GM23338 (cell line): ENCODE measurements at regions not wholly inside any gene's neighbourhood (a gene's known extent, or its start where the extent isn't known, plus 50 kb on each side); places are given as distances from the start of the nearest gene placed in this dataset.

Source experiments
- CREB1 ChIP-seq: fragments of 250-450 bp; sonication (Bioruptor Pico); IDR thresholded peaks from 2 replicates; pipeline ENCODE4 v1.5.0; 2020; ENCODE audit warnings: low read depth, mild to moderate bottlenecking, moderate library complexity
- EZH2 ChIP-seq: fragments of 200-600 bp; sonication (generic); IDR thresholded peaks from one replicate; pipeline ENCODE4 v1.8.0; 2017; ENCODE audit warnings: antibody characterized with exemption, mild to moderate bottlenecking, low read depth; ENCODE audit not compliant: unreplicated experiment
- EZH2phosphoT487 ChIP-seq: fragments of 200-600 bp; sonication (generic); IDR thresholded peaks from one replicate; pipeline ENCODE4 v1.8.1; 2018; ENCODE audit warnings: antibody characterized with exemption; ENCODE audit not compliant: unreplicated experiment
- POLR2AphosphoS5 ChIP-seq: IDR thresholded peaks from 2 replicates; pipeline ENCODE4 v1.6.1; 2016; ENCODE audit warnings: antibody characterized with exemption, low read depth
- TF ChIP-seq, protein P1 (sequence below), 2 experiments: fragments of 200-600 bp in 1 of 2; sonication (generic) in 1 of 2; conservative IDR thresholded peaks; 2 replicates each; pipeline versions ENCODE4 v1.5.1 to v1.6.1; 2016 to 2017; ENCODE audit warnings: antibody characterized with exemption in 2 of 2, low read depth in 2 of 2, mild to moderate bottlenecking in 2 of 2, moderate library complexity in 1 of 2
- TF ChIP-seq, protein P2 (sequence below): IDR thresholded peaks from one replicate; pipeline ENCODE4 v1.6.1; 2018; ENCODE audit warnings: antibody characterized with exemption; ENCODE audit not compliant: unreplicated experiment

DNA sequence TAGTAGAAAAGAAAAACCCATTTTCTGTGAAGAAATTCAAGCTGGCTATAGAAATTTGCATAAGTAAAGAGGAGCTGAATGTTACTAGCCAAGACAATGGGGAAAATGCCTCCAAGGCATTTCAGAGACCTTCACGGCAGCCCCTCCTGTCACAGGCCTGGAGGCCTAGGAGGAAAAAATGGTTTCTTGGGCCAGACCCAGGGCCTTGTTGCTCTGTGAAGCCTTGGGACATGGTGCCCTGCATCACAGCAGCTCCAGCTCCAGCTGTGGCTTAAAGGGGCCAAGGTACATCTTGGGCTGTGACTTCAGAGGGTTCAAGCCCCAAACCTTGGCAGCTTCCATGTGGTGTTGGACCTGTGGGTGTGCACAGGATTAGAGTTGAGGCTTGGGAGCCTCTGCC, 130.0 kb upstream of the DMRTA1 start:
- TF ChIP-seq POLR2AphosphoS5 (no peak), EZH2 (no peak), CREB1 (CRISPR knock-in tag) (no peak), EZH2phosphoT487 (no peak)
- TF ChIP-seq, protein P1, sequence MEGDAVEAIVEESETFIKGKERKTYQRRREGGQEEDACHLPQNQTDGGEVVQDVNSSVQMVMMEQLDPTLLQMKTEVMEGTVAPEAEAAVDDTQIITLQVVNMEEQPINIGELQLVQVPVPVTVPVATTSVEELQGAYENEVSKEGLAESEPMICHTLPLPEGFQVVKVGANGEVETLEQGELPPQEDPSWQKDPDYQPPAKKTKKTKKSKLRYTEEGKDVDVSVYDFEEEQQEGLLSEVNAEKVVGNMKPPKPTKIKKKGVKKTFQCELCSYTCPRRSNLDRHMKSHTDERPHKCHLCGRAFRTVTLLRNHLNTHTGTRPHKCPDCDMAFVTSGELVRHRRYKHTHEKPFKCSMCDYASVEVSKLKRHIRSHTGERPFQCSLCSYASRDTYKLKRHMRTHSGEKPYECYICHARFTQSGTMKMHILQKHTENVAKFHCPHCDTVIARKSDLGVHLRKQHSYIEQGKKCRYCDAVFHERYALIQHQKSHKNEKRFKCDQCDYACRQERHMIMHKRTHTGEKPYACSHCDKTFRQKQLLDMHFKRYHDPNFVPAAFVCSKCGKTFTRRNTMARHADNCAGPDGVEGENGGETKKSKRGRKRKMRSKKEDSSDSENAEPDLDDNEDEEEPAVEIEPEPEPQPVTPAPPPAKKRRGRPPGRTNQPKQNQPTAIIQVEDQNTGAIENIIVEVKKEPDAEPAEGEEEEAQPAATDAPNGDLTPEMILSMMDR (conservative IDR thresholded peaks at IDR 0.05; ENCODE audit: low read depth in 2 of 2) = no peak
- TF ChIP-seq, protein P2, sequence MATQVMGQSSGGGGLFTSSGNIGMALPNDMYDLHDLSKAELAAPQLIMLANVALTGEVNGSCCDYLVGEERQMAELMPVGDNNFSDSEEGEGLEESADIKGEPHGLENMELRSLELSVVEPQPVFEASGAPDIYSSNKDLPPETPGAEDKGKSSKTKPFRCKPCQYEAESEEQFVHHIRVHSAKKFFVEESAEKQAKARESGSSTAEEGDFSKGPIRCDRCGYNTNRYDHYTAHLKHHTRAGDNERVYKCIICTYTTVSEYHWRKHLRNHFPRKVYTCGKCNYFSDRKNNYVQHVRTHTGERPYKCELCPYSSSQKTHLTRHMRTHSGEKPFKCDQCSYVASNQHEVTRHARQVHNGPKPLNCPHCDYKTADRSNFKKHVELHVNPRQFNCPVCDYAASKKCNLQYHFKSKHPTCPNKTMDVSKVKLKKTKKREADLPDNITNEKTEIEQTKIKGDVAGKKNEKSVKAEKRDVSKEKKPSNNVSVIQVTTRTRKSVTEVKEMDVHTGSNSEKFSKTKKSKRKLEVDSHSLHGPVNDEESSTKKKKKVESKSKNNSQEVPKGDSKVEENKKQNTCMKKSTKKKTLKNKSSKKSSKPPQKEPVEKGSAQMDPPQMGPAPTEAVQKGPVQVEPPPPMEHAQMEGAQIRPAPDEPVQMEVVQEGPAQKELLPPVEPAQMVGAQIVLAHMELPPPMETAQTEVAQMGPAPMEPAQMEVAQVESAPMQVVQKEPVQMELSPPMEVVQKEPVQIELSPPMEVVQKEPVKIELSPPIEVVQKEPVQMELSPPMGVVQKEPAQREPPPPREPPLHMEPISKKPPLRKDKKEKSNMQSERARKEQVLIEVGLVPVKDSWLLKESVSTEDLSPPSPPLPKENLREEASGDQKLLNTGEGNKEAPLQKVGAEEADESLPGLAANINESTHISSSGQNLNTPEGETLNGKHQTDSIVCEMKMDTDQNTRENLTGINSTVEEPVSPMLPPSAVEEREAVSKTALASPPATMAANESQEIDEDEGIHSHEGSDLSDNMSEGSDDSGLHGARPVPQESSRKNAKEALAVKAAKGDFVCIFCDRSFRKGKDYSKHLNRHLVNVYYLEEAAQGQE = no peak
